LNCaP clone FGC (cell line): ENCODE measurements at regions not wholly inside any gene's neighbourhood (a gene's known extent, or its start where the extent isn't known, plus 50 kb on each side); places are given as distances from the start of the nearest gene placed in this dataset.

Experiments used
- DNase-seq: peaks from one replicate; pipeline ENCODE4 v3.0.0-alpha.2; 2011; ENCODE audit warnings: low read depth
- H3K4me3 ChIP-seq: 2 replicates; pipeline ENCODE4 v1.5.1; 2011; ENCODE audit warnings: mild to moderate bottlenecking, low read depth, low read length, control low read depth
- TF ChIP-seq, protein P1 (sequence below): IDR thresholded peaks from 2 replicates; pipeline ENCODE4 v1.5.1; 2012; ENCODE audit warnings: mild to moderate bottlenecking; ENCODE audit not compliant: control insufficient read depth, insufficient read depth; ENCODE audit errors: extremely low read depth

DNA sequence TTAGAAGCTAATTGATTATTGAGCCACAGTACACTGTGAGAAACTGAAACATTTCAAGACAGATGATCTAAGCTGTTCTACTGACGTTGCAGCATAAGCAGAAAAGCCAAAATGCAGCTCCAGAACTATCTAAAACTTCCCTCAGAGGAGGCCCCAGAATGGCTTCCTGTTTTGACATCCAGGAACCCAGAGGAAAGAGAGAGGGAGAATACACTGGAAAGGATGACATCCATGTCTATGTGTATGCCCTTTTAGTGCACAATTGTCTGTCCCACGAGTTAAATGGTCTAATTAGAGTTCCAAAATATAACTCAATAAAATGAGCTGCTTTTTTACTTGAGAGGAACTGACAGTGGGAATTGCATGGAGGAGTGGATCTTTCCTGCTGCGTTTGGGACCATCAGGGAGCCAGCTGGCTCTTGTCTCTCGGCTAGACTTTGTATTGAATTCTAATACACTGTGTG is 688.1 kb downstream of the ZNF385D start:
- DNase-seq = no peak
- TF ChIP-seq, protein P1, sequence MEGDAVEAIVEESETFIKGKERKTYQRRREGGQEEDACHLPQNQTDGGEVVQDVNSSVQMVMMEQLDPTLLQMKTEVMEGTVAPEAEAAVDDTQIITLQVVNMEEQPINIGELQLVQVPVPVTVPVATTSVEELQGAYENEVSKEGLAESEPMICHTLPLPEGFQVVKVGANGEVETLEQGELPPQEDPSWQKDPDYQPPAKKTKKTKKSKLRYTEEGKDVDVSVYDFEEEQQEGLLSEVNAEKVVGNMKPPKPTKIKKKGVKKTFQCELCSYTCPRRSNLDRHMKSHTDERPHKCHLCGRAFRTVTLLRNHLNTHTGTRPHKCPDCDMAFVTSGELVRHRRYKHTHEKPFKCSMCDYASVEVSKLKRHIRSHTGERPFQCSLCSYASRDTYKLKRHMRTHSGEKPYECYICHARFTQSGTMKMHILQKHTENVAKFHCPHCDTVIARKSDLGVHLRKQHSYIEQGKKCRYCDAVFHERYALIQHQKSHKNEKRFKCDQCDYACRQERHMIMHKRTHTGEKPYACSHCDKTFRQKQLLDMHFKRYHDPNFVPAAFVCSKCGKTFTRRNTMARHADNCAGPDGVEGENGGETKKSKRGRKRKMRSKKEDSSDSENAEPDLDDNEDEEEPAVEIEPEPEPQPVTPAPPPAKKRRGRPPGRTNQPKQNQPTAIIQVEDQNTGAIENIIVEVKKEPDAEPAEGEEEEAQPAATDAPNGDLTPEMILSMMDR = no peak
- H3K4me3 ChIP-seq = no peak overlapping the region

DNA sequence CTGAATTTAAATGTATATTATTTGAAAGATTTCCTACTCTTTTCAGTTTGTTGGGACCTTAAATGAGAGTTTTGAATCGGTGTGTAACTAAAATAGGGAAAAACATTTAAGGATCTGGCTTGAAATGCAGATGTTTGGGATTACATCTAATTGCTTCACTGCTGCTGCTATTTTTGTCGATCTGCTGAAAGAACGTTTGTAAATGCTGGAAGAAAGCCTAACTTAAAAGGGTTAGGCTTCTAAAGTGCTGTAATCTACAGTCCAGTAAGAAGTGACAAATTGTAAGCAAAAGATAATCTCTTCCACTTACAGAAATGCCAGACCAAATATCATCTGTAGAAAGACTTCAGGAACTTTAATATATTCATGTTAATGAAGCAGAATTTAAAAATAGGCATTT is 691.6 kb downstream of the ZNF385D start:
- H3K4me3 ChIP-seq = no peak overlapping the region
- no peak for DNase-seq
- TF ChIP-seq, protein P1 = no peak

DNA sequence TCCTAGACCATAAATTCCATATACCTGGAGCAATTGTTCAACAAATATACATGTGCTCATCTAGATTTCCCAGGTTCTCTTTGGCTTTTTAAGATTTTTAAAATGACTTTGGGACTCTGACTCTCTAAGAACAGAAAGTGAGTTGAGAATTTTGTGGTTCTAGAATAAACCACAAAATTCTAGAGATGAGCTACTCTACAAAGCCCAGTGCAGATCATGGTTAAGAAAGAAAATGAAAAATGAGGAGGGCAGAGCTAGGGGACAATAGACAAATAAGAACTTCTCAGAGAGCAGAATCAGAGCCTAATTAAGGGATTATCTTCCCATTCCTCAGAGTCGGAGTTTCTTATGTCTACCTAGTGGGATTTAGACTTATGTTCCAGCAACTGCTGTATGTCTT is 694.7 kb downstream of the ZNF385D start:
- DNase-seq = no peak
- H3K4me3 ChIP-seq = no peak overlapping the region
- TF ChIP-seq, protein P1 = no peak

DNA sequence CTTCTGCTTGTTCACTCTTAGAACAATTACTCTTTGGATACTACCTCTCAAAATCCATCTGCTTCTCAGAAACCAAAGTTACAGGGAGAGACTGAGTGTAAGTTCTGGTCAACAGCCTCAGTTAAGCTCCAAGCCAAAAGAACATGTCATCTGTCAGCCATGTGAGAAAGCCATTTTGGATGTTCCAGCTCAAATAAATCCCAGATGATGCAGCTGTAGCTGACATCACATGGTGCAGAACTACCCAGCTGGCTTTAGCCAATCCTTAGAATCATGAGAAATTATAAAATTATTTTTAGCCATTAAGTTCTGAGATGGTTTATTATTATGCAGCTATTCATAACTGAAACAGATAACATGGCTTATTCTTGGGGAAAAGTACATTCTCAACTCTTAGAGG is 696.0 kb downstream of the ZNF385D start:
- no peak overlapping the region for H3K4me3 ChIP-seq
- DNase-seq = no peak
- TF ChIP-seq, protein P1 = no peak

DNA sequence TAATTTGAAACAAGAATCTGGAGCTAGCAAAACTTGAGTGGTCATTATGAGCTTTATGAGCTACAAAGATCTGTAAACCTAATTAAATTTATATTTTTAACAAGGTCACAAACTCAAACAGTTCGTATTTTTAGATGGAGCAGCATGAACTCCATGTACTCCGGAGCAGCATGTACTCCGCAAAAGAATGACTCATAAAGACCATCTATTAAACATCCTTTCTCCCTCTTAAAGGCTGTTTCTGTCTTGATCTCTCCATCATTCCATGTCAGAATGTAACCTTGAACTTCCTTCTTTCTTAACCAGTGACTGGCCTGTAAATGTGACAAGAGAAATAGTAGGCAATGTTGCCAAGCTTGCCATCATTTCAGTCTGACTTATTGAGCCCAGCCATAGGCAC is 696.9 kb downstream of the ZNF385D start:
- DNase-seq = no peak
- no peak overlapping the region for H3K4me3 ChIP-seq
- TF ChIP-seq, protein P1 = no peak

DNA sequence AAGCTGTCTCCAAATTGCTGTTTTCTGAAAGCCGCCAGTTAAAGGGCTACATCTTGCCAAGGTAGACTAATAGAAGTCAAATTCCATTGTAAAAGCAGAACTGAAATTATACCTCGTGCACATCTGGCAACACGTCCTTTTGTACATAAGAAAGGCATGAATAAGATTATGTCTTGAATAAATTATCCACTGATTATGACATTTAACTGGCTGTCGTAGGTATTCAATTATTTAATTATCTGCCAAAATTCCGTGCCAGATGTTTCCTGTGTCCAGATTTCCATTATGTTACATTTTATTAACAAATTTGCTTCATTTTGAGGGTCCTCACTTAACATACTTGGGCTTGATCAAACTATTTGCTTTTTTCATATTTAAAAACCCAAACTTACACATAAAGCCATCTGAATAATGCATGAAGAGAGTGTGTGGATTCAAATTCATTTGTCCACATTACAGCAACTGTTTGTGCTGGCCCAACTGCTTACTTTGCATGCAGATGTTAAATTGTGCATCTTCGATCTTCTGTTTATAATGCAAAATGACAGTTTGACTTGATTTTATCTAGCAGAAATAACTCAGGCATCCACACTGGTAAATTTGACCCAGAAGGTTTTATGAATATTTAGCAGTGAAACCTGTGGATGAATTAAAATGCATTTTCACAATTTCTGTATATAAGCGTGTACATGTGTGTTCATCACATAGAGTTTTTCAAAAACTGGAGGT is 701.5 kb downstream of the ZNF385D start:
- TF ChIP-seq, protein P1 = no peak
- DNase-seq = no peak
- no peak overlapping the region for H3K4me3 ChIP-seq

DNA sequence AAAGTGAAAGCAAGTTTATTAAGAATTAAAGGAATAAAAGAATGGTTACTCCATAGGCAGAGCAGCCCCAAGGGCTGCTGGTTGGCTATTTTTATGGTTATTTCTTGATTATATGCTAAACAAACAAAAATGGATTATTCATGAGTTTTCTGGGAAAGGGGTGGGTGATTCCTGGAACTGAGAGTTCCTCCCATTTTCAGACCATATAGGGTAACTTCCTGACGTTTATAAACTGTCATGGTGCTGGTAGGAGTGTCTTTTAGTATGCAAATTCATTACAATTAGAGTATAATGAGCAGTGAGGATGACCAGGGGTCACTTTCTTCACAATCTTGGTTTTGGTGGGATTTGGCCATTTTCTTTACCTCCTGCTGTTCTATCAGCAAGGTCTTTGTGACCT is 707.9 kb downstream of the ZNF385D start:
- no peak overlapping the region for H3K4me3 ChIP-seq
- TF ChIP-seq, protein P1 = no peak
- DNase-seq = no peak
